NT2/D1 (cell line): ENCODE measurements at regions not wholly inside any gene's neighbourhood (a gene's known extent, or its start where the extent isn't known, plus 50 kb on each side); places are given as distances from the start of the nearest gene placed in this dataset.

Experiments
- SUZ12 ChIP-seq: IDR thresholded peaks from 2 replicates; pipeline ENCODE4 v1.6.1; 2011; ENCODE audit not compliant: insufficient read length, insufficient read depth; ENCODE audit errors: extremely low read depth
- ZNF274 ChIP-seq: IDR thresholded peaks from 2 replicates; pipeline ENCODE4 v1.6.1; 2011; ENCODE audit warnings: mild to moderate bottlenecking, low read depth, low read length

- TF ChIP-seq SUZ12 (no peak), ZNF274 (no peak)
Measured at GRCh38 chr3:82054849-82055248, 293.4 kb upstream of the GBE1 start.
